Ovary (tissue), 7 donors: ENCODE measurements at regions not wholly inside any gene's neighbourhood (a gene's known extent, or its start where the extent isn't known, plus 50 kb on each side); places are given as distances from the start of the nearest gene placed in this dataset.

Source experiments
- DNase-seq, 5 donors: peaks; one replicate each; pipeline ENCODE4 v3.0.0-alpha.2; 2019 to 2020
- H3K27ac ChIP-seq, 2 donors: fragments of 200-600 bp; one replicate each; pipeline versions ENCODE4 v1.5.1 to v1.8.0; 2019 to 2022
- H3K27me3 ChIP-seq: fragments of 200-600 bp; one replicate; pipeline ENCODE4 v1.8.0; 2022
- H3K36me3 ChIP-seq: fragments of 200-600 bp; sonication (generic); one replicate; pipeline ENCODE4 v1.5.1; 2019
- H3K4me1 ChIP-seq: one replicate; pipeline ENCODE4 v1.8.1; 2013; ENCODE audit warnings: mild to moderate bottlenecking, moderate library complexity; ENCODE audit not compliant: insufficient read depth
- H3K4me3 ChIP-seq: fragments of 200-600 bp; sonication (generic); one replicate; pipeline ENCODE4 v1.5.1; 2017
- H3K9me3 ChIP-seq, 2 donors: fragments of 200-600 bp in 1 of 2; sonication (generic) in 1 of 2; one replicate each; pipeline versions ENCODE4 v1.5.1 to v1.8.1; 2013 to 2019; ENCODE audit warnings: mild to moderate bottlenecking in 1 of 2, moderate library complexity in 1 of 2
- EP300 ChIP-seq: sonication (generic); formaldehyde crosslinking; IDR thresholded peaks from one replicate; pipeline ENCODE4 v1.6.1; 2017; ENCODE audit warnings: antibody characterized with exemption
- POLR2A ChIP-seq: fragments of 450-650 bp; IDR thresholded peaks from one replicate; pipeline ENCODE4 v1.6.1; 2017; ENCODE audit warnings: antibody characterized with exemption, mild to moderate bottlenecking, moderate library complexity
- WGBS, 3 donors: extraction: QIAGEN DNeasy Blood & Tissue Kit in 1 of 3; methylation state at CpG; one replicate each; pipeline versions ENCODE4 v1.1.5 to v1.1.7; 2013 to 2017; 5-methylcytosine and 5-hydroxymethylcytosine counted together
- intact Hi-C, 4 donors: fragments of 100-400 bp; cut with DNase I; formaldehyde crosslinking; loops; one replicate each; pipeline versions ENCODE4 v1.11.0 to v1.15.1; 2022 to 2023
- TF ChIP-seq, protein P1 (sequence below), 3 donors: fragments of 450-650 bp in 2 of 3; fragments of 200-600 bp in 1 of 3; IDR thresholded peaks; one replicate each; pipeline versions ENCODE4 v1.5.1 to v1.8.0; 2016 to 2022; ENCODE audit warnings: antibody characterized with exemption in 3 of 3, mild to moderate bottlenecking in 1 of 3
- donor health status: DM: no; HTN: no; CAD: no; lungs with moderate emphysema.
- donor health status: DM: no; HTN: no; CAD: no.
- donor health status: Bipolar disorder and iron deficiency.
- donor health status: DM: no; HTN: no; CAD: no.
- donor health status: DM: yes; HTN: yes; CAD: no.

- Histone ChIP-seq H3K27me3 (no peaks in the 10 kb centered on the region), H3K9me3 (no peaks in the 10 kb centered on the region), H3K36me3 (no peaks in the 10 kb centered on the region), H3K4me1 (peaks cover 1% of the 10 kb centered on the region), H3K4me3 (no peak overlapping the region), H3K27ac (no peak overlapping the region)
- no peak for DNase-seq
- intact Hi-C loops = no loop called here
- 90 to 97% (median 94%) methylated on average over 9 of the region's 9 CpGs for WGBS, 3 donors
- TF ChIP-seq POLR2A (no peak), EP300 (no peak)
- TF ChIP-seq, protein P1, sequence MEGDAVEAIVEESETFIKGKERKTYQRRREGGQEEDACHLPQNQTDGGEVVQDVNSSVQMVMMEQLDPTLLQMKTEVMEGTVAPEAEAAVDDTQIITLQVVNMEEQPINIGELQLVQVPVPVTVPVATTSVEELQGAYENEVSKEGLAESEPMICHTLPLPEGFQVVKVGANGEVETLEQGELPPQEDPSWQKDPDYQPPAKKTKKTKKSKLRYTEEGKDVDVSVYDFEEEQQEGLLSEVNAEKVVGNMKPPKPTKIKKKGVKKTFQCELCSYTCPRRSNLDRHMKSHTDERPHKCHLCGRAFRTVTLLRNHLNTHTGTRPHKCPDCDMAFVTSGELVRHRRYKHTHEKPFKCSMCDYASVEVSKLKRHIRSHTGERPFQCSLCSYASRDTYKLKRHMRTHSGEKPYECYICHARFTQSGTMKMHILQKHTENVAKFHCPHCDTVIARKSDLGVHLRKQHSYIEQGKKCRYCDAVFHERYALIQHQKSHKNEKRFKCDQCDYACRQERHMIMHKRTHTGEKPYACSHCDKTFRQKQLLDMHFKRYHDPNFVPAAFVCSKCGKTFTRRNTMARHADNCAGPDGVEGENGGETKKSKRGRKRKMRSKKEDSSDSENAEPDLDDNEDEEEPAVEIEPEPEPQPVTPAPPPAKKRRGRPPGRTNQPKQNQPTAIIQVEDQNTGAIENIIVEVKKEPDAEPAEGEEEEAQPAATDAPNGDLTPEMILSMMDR (IDR thresholded peaks at IDR 0.05) = no peak
Measured at GRCh38 chr18:75868031-75868430, 440.5 kb upstream of the SMIM21 start.

GRCh38 chr18:75865639-75866038 is 438.1 kb upstream of the SMIM21 start:
- Histone ChIP-seq H3K27me3 (no peaks in the 10 kb centered on the region), H3K27ac (no peak overlapping the region), H3K4me1 (no peaks in the 10 kb centered on the region), H3K4me3 (no peak overlapping the region), H3K9me3 (no peaks in the 10 kb centered on the region), H3K36me3 (no peaks in the 10 kb centered on the region)
- TF ChIP-seq, protein P1 (IDR thresholded peaks at IDR 0.05) = no peak
- TF ChIP-seq EP300 = no peak
- no peak for TF ChIP-seq POLR2A
- no peak for DNase-seq
- WGBS, 3 donors = 91 to 98% (median 94%) methylated on average over 6 of the region's 6 CpGs
- intact Hi-C loops = no loop called here

DNA sequence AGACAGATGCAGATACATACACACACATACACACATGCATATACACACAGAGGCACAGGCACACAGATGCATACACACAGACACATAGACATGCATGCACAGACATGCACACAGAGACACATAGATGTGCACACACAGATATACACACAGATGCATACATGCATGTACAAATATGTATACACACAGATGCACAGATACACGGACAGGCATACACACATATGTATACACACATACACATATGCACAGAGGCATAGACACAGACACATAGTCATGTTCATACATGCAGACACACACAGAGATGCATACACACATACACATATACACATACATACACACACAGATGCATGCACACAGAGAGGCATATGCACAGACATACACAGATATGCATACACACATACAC is 437.3 kb upstream of the SMIM21 start:
- intact Hi-C loops = no loop called here
- Histone ChIP-seq H3K9me3 (no peaks in the 10 kb centered on the region), H3K27me3 (no peaks in the 10 kb centered on the region), H3K27ac (no peak overlapping the region), H3K4me1 (no peaks in the 10 kb centered on the region), H3K36me3 (no peaks in the 10 kb centered on the region), H3K4me3 (no peak overlapping the region)
- no peak for DNase-seq
- TF ChIP-seq EP300 (no peak), POLR2A (no peak)
- TF ChIP-seq, protein P1 (IDR thresholded peaks at IDR 0.05) = no peak
- WGBS, 3 donors = 82 to 96% (median 93%) methylated on average over 1 of the region's 1 CpG

DNA sequence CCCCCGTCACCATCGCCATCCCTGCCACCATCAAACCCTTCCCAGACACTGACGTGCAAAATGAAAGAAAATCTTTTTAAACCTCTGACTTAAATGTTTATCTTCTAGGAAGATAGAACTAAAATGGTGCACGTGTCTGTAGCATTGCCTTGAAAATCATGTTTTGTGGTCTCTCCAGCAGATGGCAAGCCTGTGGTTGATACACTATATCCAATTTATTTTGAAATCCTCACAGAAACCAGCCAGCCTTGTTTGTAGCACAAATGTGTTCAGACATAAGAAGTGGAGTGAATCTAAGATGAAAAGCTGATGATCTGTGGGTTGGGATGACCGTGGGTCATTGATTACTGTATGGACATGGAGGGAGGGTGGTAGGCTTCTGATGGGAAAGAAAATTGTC is 436.2 kb upstream of the SMIM21 start:
- no peak overlapping the region for H3K4me3 ChIP-seq
- DNase-seq = no peak
- H3K4me1 ChIP-seq = no peaks in the 10 kb centered on the region
- no peaks in the 10 kb centered on the region for H3K9me3 ChIP-seq
- no peak for TF ChIP-seq EP300
- TF ChIP-seq POLR2A = no peak
- TF ChIP-seq, protein P1 (IDR thresholded peaks at IDR 0.05) = no peak
- intact Hi-C loops = no loop called here
- H3K27me3 ChIP-seq = no peaks in the 10 kb centered on the region
- no peaks in the 10 kb centered on the region for H3K36me3 ChIP-seq
- 72% methylated on average over 5 of the region's 5 CpGs for WGBS, 3 donors
- no peak overlapping the region for H3K27ac ChIP-seq

- Histone ChIP-seq H3K9me3 (no peaks in the 10 kb centered on the region), H3K27ac (no peak overlapping the region), H3K4me3 (no peak overlapping the region), H3K4me1 (no peaks in the 10 kb centered on the region), H3K36me3 (no peaks in the 10 kb centered on the region), H3K27me3 (no peaks in the 10 kb centered on the region)
- intact Hi-C loops = no loop called here
- 89 to 97% (median 94%) methylated on average over 5 of the region's 5 CpGs for WGBS, 3 donors
- DNase-seq = no peak
- TF ChIP-seq, protein P1 (IDR thresholded peaks at IDR 0.05) = no peak
- TF ChIP-seq EP300 (no peak), POLR2A (no peak)
Measured at GRCh38 chr18:75862458-75862857, 435.0 kb upstream of the SMIM21 start.
